HG02970 (cell line): ENCODE measurements at regions not wholly inside any gene's neighbourhood (a gene's known extent, or its start where the extent isn't known, plus 50 kb on each side); places are given as distances from the start of the nearest gene placed in this dataset.
"Not testable (repeated sequence)": the region's sequence is repeated elsewhere in the genome, so short reads cannot be mapped to it uniquely, and the experiment has no call there.

Experiments
- ATAC-seq: cut with Tn5 transposase; IDR thresholded peaks from one replicate; pipeline ENCODE4 v1.9.1; 2021; ENCODE audit warnings: mild to moderate bottlenecking, moderate library complexity, moderate number of reproducible peaks; ENCODE audit not compliant: unreplicated experiment, low FRiP score

DNA sequence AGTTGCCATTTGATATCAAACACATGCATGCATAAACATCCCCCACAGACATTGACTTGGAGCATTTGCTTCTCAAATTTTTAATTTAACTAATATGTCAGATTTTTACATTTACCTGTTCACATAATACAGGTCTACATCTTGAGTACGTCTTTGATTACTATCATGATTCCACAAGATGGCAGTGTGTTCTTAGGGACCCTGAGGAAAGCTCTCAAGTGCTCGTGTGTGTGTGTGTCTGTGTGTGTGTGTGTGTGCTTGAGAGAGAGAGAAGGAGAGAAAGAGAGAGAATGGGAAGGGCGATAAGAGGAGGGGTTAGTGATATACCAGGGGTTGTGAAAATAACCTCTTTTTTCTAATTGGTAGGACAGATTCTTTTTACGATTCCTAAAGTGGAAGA, 167.1 kb upstream of the OR4E1 start:
- ATAC-seq: no peak

DNA sequence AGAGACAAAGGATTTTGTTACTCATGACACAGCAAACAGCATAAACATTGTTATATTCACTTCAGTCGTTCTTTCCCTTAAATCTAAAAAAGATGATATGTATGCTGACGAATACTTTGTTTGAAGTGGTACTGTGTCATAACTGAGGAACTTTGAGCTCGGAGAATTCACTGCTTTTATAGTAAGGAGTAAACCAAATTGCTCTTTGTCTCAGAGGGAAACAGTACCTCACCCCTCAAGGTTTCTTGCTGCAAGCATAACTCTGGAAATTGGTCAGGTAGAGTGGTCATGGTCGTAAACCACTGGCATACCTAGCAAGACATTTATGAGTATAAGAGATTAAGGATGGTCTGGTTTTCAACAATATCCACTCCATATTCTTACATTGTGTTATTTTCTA, 160.2 kb upstream of the OR4E1 start:
- ATAC-seq: no peak

DNA sequence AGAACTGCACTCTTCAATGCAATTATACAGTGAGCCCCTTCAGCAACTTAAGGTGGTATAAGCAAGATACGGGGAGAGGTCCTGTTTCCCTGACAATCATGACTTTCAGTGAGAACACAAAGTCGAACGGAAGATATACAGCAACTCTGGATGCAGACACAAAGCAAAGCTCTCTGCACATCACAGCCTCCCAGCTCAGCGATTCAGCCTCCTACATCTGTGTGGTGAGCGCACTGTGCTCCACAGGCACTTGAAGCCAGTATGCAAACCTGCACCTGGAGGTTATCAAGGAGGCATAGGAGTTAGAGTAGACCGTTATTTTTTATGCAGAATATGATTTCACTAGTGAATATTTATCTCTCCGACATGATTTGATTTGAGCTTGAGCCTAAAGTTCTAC, 152.2 kb upstream of the OR4E1 start:
- ATAC-seq: no peak

DNA sequence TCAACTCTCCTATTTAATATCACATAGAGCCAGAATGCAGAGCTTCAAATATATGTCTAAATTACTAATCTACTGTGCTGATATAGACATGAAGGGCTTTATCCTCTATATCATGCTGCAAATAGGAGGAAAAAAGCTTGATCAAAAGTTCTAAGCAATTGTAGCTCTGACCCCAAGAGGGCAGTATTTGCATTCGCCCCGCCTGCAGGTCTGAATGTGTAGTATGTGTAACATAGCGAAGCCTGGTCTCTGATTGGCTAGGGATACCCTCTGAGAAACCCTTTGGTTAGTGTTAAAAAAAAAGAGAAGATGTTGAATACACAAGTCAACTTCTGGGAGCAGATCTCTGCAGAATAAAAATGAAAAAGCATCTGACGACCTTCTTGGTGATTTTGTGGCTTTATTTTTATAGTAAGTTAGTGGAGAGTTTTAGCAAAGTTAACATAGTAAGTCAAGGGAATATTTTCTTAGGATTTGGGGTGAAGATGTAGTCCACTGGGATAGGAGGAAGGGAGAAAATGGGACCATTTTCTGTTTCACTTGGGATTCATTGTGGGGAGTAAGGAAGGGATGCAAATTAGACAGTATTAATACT, 151.6 kb upstream of the OR4E1 start:
- ATAC-seq: no peak

DNA sequence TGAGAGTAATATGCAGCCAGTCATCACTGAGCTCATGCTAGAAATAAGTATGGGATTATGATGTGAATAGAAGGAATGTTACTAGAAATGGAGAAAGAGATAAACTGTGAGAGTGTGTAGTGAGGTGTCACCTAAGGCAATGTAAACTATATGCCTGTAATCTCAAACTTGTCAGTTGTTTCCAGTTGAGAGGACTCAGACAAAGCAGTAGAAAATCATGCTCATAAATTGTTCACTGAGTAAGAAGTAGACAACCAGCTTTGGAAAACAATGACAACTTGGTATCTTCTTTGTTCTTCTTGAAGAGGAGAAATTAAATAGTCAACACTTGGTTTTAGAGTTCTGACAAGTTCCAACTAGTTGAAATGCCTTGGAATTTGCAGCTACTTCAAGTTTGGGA, 148.5 kb upstream of the OR4E1 start:
- no peak for ATAC-seq

DNA sequence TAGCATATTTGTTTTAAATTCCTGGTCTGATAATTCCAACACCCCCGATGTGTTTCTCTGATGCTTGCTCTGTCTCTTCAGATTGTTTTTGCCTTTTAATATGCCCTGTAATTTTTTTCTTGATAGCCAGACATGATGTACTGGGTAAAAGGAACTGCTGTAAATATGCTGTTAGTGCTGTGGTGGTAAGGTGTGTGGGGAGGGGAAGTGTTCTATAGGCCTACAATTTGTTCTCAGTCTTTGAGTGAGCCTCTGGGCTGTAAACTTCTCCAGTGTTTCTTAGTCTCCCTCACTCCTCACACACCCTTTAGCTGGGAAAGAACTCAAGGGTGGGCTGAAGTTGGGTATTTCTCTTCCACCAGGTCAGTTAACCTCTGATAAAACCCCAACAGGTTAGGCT, 147.0 kb upstream of the OR4E1 start:
- ATAC-seq: no peak

DNA sequence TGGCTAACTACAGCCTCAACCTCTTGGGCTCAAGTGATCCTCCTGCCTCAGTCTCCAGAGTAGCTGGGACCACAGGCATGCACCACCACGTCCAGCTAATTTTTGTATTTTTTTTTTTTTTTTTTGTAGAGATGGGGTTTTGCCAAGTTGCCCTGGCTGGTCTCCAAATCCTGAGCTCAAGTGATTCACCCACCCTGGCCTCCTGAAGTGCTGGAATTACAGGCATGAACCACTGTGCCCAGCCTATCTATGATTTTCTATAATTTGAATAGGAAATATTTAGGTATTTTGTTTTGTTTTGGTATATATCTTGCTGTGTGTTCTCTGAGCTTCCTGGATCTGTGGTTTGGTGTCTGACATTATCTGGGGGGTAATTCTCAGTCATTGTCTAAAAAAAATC, 146.3 kb upstream of the OR4E1 start:
- not testable (repeated sequence) for ATAC-seq

DNA sequence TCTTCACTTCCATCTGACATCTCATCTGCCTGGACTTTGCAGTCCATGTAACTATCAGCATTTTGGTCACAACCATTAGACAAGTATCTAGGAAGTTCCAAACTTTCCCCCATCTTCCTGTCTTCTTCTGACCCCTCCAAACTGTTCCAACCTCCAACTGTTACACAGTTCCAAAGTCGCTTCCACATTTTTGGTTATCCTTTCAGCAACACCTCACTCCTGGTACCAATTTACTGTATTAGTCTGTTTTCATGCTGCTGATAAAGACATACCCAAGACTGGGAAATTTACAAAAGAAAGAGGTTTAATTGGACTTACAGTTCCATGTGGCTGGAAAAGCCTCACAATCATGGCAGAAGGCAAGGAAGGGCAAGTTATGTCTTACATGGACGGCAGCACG, 143.4 kb upstream of the OR4E1 start:
- ATAC-seq: not testable (repeated sequence)

DNA sequence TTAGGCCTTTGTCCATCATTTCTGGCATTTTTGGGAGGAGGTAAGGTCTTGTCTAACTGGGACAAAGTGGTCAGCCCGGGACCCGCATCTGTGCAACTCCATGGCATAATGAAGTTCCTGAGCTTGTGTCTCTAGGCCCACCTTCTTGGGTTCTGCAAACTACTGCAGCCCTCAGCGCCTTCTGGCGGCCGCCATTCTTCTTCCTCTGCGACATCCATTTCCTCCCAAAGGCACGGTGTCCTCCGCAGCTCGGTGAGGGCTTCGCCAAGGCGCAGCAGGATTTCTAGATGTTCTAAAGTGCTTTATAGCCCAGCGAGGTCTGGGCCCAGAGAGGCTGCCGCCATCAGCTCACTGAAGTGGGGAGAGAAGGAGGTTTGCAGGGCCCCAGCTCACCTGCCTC, 134.4 kb upstream of the OR4E1 start:
- ATAC-seq: no peak

DNA sequence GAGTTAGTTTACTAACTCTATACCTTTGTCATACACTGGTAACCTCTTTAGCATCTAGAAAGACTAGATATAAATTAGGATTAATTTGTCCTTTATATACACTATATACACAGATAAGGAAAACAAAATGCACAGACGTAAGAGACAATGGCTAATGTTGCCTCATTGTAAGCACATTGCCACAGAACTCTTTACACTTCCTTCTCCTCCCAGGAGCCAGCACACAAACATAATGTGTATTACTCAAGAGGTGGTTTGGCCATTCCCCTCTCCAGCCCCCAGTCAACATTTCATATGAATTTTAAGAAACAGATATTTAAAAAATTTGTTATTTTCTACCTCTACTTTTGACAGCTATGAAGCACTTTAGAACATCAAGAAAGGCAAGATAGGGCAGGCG, 131.4 kb upstream of the OR4E1 start:
- ATAC-seq: no peak

DNA sequence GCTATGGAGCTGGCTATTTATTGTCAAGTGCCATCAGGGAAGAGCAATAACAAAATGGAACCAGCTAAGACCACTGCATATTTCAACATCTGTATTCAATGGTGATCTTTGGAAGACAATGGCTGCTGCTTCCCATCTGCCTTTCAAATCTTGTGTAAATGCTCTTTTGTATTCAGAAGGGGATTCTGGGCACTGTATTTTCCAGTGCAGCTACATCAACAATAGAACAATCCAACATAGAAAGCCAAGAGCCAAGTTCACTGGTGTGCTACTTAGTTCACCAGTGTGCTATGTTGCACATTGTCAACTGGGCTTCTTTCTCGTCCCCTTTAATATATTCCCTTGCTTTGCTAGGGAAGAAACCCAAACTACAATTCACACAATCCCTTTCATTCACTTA, 128.8 kb upstream of the OR4E1 start:
- ATAC-seq: no peak

DNA sequence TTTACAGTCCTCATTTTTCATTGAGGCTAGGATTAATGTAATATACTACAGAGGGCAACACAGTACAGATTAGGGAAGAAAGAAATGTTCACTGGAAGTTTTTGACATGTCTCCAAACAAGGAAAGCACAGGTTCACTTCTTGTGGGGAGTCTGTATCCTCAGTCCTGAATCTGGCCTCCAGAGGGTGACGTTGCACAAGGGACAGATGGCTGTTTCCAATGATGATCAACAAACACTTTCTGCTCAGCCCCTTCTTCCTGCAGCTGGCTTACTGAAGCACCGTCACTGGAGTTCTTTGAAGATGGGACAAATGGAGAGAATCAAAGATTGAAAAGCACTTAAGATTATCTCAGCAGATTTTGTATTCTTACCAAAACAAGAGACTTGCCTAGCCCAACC, 123.3 kb upstream of the OR4E1 start:
- ATAC-seq: no peak

DNA sequence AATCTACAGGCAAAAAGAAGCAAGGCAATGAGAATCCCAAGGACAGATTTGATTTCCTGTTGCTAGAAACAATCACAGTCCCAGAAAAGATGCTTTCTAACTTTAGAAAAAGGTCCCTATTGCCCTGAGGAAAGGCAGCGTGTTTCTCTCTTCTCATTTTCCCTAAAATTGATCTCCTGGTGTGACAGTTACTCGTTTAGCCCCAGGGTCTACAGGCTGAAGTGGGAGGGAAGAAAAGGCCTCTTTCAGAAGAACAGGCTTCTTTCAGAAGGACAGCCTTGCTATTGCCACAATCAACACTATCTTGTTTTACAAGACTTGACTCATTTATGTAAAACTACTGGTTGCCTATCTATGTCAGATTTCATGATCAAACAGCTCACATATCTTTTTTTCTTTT, 121.8 kb upstream of the OR4E1 start:
- ATAC-seq: no peak

DNA sequence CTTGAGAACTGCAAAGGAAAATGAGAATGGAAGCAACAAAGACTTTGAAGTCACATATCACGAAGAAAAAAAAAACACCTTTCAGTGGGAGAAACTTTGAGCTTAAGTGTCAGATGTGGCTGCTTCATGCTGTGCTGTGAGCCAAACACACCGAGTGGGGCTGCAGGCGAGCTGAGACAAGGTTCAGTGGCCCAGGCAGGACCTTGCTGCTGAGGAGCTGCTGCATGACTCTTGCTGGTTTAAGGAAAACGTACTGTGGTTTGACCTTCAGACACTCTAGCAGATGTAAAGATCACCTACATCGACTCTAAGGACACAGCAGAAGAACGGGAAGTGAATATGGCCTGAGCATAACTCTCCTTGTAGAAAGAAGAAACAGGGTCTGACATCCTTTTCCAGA, 118.1 kb upstream of the OR4E1 start:
- no peak for ATAC-seq

DNA sequence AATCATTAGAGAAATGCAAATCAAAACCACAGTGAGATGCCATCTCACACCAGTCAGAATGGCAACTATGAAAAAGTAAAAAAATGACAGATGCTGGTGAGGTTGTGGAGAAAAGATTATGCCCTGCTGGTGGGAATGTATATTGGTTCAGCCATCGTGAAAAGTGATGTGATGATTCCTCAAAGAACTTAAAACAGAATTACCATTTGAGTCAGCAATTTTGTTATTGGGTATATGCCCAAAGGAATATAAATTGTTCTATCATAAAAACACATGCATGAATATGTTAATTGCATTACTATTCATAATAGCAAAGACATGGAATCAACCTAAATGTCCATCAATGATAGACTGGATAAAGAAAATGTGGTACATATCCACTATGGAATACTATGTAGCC, 115.1 kb upstream of the OR4E1 start:
- ATAC-seq: not testable (repeated sequence)

DNA sequence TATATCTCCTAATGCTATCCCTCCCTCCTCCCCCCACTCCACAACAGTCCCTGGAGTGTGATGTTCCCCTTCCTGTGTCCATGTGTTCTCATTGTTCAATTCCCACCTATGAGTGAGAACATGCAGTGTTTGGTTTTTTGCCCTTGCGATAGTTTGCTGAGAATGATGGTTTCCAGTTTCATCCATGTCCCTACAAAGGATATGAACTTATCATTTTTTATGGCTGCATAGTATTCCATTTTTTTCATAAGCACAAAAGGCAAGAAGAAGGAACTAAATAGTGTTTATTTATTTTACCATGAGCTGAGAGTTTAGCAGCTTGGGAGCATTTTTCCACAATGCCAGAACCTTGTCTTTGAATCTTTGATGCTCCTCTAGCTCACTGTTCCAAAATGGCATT, 113.6 kb upstream of the OR4E1 start:
- ATAC-seq: not testable (repeated sequence)

DNA sequence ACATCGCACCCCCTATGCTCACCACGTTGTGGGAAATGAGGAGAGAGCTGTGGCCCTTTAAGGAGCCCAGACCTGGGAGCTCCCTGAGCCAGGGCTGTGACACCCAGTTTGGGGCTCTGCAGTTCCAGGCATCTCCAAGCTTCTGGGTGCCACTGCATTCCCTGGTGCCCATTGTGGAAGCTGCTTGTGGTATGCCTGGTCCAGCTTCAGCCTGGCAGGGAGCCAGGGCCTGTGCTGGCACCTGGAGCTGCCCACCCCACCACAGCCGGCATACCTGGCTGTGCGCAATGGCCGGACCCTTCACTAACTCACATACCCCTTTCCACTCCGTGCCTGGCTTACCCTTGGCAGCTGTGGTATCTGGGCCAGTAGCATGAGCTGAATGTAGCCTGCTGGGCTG, 107.9 kb upstream of the OR4E1 start:
- ATAC-seq: no peak

DNA sequence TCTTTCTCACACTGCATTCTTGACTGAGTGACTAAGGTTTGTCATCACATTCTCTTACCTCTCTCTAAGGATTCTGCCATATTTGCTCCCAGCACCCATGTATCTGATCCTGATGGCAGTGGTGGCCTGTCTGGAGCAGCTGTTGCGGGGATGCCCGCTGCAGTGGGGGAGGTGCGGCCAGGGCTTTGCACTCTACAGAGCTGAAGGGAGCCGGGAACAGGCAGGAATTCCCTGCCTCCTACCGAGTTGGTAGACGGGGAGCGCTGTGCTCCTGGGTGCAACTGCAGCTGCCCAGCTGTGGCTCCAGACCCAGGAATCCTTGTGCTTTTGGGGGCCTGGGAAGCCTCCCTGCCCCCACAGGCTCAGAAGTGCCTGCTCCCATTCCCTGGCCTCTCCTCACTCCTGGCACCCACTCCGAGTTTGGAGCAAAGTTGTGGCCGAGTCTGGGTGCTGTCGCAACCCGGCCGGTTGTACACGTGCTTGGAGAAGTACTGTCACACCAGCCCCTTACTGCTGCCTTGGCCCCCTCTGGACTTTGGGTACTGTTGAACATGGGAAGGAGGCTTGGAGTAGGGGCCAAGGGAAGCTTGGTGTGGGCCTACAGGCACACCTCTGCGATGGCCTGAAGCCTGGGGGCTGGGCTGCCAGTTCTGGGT, 106.9 kb upstream of the OR4E1 start:
- no peak for ATAC-seq

DNA sequence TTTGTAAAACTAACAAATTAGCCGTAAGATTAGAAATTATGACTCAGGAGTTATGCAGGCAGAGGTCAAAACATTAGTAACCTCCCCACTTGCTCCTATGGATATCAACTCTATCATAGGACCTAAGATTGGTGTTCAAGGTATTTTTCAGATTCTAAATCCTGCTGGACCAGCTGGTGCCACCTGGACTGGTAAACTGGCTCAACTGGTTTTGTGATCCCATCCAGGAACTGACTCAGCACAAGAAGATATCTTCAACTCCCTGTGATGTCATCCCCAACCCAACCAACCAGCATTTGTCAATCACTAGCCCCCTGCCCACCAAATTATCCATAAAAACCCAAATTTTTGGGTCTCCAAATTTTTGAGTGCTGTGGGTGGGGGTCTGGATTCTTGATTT, 98.1 kb upstream of the OR4E1 start:
- no peak for ATAC-seq

DNA sequence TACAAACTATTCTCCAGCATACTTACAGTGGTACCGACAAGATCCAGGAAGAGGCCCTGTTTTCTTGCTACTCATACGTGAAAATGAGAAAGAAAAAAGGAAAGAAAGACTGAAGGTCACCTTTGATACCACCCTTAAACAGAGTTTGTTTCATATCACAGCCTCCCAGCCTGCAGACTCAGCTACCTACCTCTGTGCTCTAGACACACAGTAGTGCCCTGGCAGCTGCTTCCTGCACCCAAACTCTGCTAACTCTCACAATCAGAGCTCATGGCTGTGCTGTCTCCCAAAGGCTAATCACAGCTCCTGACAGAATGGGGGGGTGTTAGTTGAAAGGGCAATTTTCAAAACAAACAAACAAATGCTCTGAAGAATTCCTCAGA, 95.2 kb upstream of the OR4E1 start:
- no peak for ATAC-seq

DNA sequence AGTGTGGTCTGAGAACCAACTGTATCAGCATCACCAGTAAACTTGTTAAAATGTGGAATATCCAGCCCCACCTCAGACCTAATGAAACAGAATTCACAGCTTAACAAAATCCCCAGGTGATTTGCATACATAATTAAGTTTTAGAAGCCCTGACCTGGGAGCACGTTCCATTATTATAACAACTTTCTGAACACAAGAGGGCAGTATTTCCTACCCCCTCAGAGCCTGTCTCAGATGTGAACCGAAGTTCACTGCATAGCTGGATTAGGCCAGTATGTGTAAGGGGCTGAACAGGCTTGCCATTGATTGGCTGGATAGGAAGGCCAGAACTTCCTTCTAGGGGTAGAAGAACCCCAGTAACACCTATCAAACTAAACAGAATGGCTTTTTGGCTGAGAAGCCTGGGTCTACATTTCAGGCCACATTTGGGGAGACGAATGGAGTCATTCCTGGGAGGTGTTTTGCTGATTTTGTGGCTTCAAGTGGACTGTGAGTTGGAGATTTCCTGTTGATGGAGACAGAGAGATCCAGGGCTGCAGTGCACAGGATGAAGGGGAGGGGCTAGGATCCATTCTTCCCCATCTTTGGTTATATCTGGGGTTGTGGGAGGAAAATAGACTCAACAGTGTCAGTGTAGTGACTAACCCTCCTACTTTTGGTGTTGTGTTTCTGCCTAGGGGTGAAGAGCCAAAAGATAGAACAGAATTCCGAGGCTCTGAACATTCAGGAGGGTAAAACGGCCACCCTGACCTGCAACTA, 94.7 kb upstream of the OR4E1 start:
- no peak for ATAC-seq

DNA sequence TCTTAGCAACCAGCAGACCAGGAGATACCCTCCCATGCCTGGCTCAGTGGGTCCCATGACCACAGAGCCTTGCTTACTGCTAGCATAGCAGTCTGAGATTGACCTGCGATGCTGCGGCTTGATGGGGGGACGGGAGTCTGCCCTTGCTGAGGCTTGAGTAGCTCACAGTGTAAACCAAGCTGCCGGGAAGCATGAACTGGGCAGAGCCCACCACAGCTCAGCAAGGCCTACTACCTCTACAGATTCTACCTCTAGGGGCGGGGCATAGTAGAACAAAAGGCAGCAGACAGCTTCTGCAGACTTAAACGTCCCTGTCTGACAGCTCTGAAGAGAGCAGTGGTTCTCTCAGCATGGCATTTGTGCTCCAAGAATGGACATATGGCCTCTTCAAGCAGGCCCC, 86.7 kb upstream of the OR4E1 start:
- ATAC-seq: not testable (repeated sequence)
